MM.1S (cell line): ENCODE measurements at regions not wholly inside any gene's neighbourhood (a gene's known extent, or its start where the extent isn't known, plus 50 kb on each side); places are given as distances from the start of the nearest gene placed in this dataset.

Experiments
- EZH2 ChIP-seq: fragments of 300-600 bp; sonication (generic); optimal IDR thresholded peaks from 2 replicates; pipeline ENCODE3; 2017; ENCODE audit warnings: low read depth, mild to moderate bottlenecking, antibody characterized with exemption, low read length, mixed read lengths
- EZH2phosphoT487 ChIP-seq: fragments of 300-600 bp; sonication (generic); IDR thresholded peaks from 2 replicates; pipeline ENCODE4 v1.6.1; 2018; ENCODE audit warnings: antibody characterized with exemption, low read length
- TF ChIP-seq, protein P1 (sequence below): fragments of 300-600 bp; sonication (generic); IDR thresholded peaks from 2 replicates; pipeline ENCODE4 v1.5.1; 2016; ENCODE audit warnings: antibody characterized with exemption, low read length, mixed read lengths

GRCh38 chr6:63121166-63121565 is 90.1 kb upstream of the FKBP1C start:
- TF ChIP-seq, protein P1, sequence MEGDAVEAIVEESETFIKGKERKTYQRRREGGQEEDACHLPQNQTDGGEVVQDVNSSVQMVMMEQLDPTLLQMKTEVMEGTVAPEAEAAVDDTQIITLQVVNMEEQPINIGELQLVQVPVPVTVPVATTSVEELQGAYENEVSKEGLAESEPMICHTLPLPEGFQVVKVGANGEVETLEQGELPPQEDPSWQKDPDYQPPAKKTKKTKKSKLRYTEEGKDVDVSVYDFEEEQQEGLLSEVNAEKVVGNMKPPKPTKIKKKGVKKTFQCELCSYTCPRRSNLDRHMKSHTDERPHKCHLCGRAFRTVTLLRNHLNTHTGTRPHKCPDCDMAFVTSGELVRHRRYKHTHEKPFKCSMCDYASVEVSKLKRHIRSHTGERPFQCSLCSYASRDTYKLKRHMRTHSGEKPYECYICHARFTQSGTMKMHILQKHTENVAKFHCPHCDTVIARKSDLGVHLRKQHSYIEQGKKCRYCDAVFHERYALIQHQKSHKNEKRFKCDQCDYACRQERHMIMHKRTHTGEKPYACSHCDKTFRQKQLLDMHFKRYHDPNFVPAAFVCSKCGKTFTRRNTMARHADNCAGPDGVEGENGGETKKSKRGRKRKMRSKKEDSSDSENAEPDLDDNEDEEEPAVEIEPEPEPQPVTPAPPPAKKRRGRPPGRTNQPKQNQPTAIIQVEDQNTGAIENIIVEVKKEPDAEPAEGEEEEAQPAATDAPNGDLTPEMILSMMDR = no peak
- TF ChIP-seq EZH2 (no peak), EZH2phosphoT487 (no peak)
